ENCODE measurements at regions not wholly inside any gene's neighbourhood (a gene's known extent, or its start where the extent isn't known, plus 50 kb on each side); places are given as distances from the start of the nearest gene placed in this dataset.
A peak's percentile ranks its signal among the peaks of the same experiment; 100 is the strongest.

GRCh38 chr2:176453784-176454183 lies 184.5 kb downstream of the MTX2 start:
- H3K27ac ChIP-seq, result no peak overlapping the region
- TF ChIP-seq POLR2AphosphoS5 (IDR thresholded peaks at IDR 0.05) (no peak), CTCF (IDR thresholded peaks at IDR 0.05) (no peak), EP300 (IDR thresholded peaks at IDR 0.05) (no peak), POLR2A (IDR thresholded peaks at IDR 0.05) (no peak)
- 62 to 80% (median 65%) methylated on average over 2 of the region's 2 CpGs for WGBS, 5 donors
- peaks cover 0 to 54% (median 4%) of the 10 kb centered on the region in 3 donors for H3K27me3 ChIP-seq
- no peak overlapping the region for H3K4me3 ChIP-seq
- DNase-seq, result no peak
- H3K9me3 ChIP-seq, result no peaks in the 10 kb centered on the region
- peaks cover 0 to 11% (median 3%) of the 10 kb centered on the region in 4 donors for H3K4me1 ChIP-seq
- H3K36me3 ChIP-seq, result no peaks in the 10 kb centered on the region
- intact Hi-C loops (cut with DNase I; ENCODE audit: low total_unique reads), result loop anchor here (5.0 to 10.0 kb wide), 2 partner anchors 91 to 311 kb away; no protein-coding TSS in a partner anchor

GRCh38 chr2:176454893-176455815 lies 185.9 kb downstream of the MTX2 start:
- DNase-seq, result peak; percentile 87 to 91
- TF ChIP-seq POLR2AphosphoS5 (IDR thresholded peaks at IDR 0.05) (no peak), CTCF (IDR thresholded peaks at IDR 0.05) (peak in 5 of 7 experiments; percentile 46 to 97 (median 94)), POLR2A (IDR thresholded peaks at IDR 0.05) (no peak)
- no peaks in the 10 kb centered on the region for H3K9me3 ChIP-seq
- peaks cover 0 to 11% (median 3%) of the 10 kb centered on the region in 4 donors for H3K4me1 ChIP-seq
- intact Hi-C loops (cut with DNase I; ENCODE audit: low total_unique reads), result loop anchor here (5.0 to 10.0 kb wide), 2 partner anchors 90 to 313 kb away; no protein-coding TSS in a partner anchor
- peaks cover 0 to 60% (median 4%) of the 10 kb centered on the region in 3 donors for H3K27me3 ChIP-seq
- H3K4me3 ChIP-seq, result no peak overlapping the region
- H3K27ac ChIP-seq, result peak overlapping the region in 3 of 5 donors; percentile 19 to 68 (median 47)
- H3K36me3 ChIP-seq, result no peaks in the 10 kb centered on the region
- 12 to 18% (median 15%) methylated on average over 11 of the region's 11 CpGs for WGBS, 5 donors

- 29 to 39% (median 33%) methylated on average over 3 of the region's 3 CpGs for WGBS, 5 donors
- H3K4me1 ChIP-seq, result peaks cover 0 to 11% (median 3%) of the 10 kb centered on the region in 4 donors
- H3K27ac ChIP-seq, result peak overlapping the region in 4 of 5 donors; percentile 19 to 68 (median 48)
- no peaks in the 10 kb centered on the region for H3K36me3 ChIP-seq
- H3K4me3 ChIP-seq, result no peak overlapping the region
- H3K27me3 ChIP-seq, result peaks cover 0 to 62% (median 4%) of the 10 kb centered on the region in 3 donors
- no peaks in the 10 kb centered on the region for H3K9me3 ChIP-seq
- intact Hi-C loops (cut with DNase I; ENCODE audit: low total_unique reads), result loop anchor here (10.0 kb wide), 1 partner anchor 89 kb away; no protein-coding TSS in a partner anchor
- TF ChIP-seq POLR2AphosphoS5 (IDR thresholded peaks at IDR 0.05), result peak in 1 of 3 donors; percentile 30
- TF ChIP-seq EP300 (IDR thresholded peaks at IDR 0.05), result no peak
- DNase-seq, result peak in 1 of 2 donors; percentile 82
Observed at GRCh38 chr2:176455816-176456291, 186.6 kb downstream of the MTX2 start.

- H3K27me3 ChIP-seq, result peaks cover 0 to 62% (median 4%) of the 10 kb centered on the region in 3 donors
- no peaks in the 10 kb centered on the region for H3K9me3 ChIP-seq
- peaks cover 0 to 11% (median 5%) of the 10 kb centered on the region in 4 donors for H3K4me1 ChIP-seq
- no peak overlapping the region for H3K4me3 ChIP-seq
- 45 to 56% (median 48%) methylated on average over 1 of the region's 1 CpG for WGBS, 5 donors
- intact Hi-C loops (cut with DNase I; ENCODE audit: low total_unique reads), result loop anchor here (10.0 kb wide), 1 partner anchor 87 kb away; no protein-coding TSS in a partner anchor
- no peak overlapping the region for H3K27ac ChIP-seq
- no peak for DNase-seq
- H3K36me3 ChIP-seq, result no peaks in the 10 kb centered on the region
- no peak for TF ChIP-seq CTCF (IDR thresholded peaks at IDR 0.05)
- no peak for TF ChIP-seq POLR2AphosphoS5 (IDR thresholded peaks at IDR 0.05)
- TF ChIP-seq POLR2A (IDR thresholded peaks at IDR 0.05), result no peak
- no peak for TF ChIP-seq EP300 (IDR thresholded peaks at IDR 0.05)
Observed at GRCh38 chr2:176457481-176457880, 188.2 kb downstream of the MTX2 start.

Measured in stomach (tissue), 8 donors.